K562 (cell line): ENCODE measurements at regions not wholly inside any gene's neighbourhood (a gene's known extent, or its start where the extent isn't known, plus 50 kb on each side); places are given as distances from the start of the nearest gene placed in this dataset.

Experiments used
- CBFA2T2 ChIP-seq: fragments of 450-650 bp; conservative IDR thresholded peaks from 2 replicates; pipeline ENCODE4 v1.6.1; 2017; ENCODE audit warnings: mild to moderate bottlenecking
- EZH2 ChIP-seq: IDR thresholded peaks from 2 replicates; pipeline ENCODE4 v1.6.1; 2012; ENCODE audit warnings: low read depth, mild to moderate bottlenecking, inconsistent platforms, low read length, borderline replicate concordance
- MXI1 ChIP-seq: IDR thresholded peaks from 2 replicates; pipeline ENCODE4 v1.6.1; 2011; ENCODE audit warnings: low read depth, mild to moderate bottlenecking, improper control_type of control experiment, low read length
- OTX1 ChIP-seq: fragments of 450-650 bp; formaldehyde crosslinking; IDR thresholded peaks from 2 replicates; pipeline ENCODE4 v1.4.0; 2022; ENCODE audit warnings: mild to moderate bottlenecking
- POLR2A ChIP-seq: fragments of 450-650 bp; conservative IDR thresholded peaks from 2 replicates; pipeline ENCODE4 v1.6.1; 2016
- SETDB1 ChIP-seq: IDR thresholded peaks from one replicate; pipeline ENCODE4 v1.6.1; 2012; ENCODE audit warnings: low read length, control low read depth, inconsistent platforms
- SRF ChIP-seq, 2 experiments: fragments of 250-450, 450-650 bp in 1 of 2; sonication (Bioruptor Pico) in 1 of 2; sonication (generic) in 1 of 2; formaldehyde crosslinking; IDR thresholded peaks; 2 replicates each; pipeline versions ENCODE4 v1.5.0 to v1.5.1; 2020 to 2022; ENCODE audit warnings: mild to moderate bottlenecking in 1 of 2, missing genetic modification reagents in 1 of 2
- TAF1 ChIP-seq: IDR thresholded peaks from 2 replicates; pipeline ENCODE4 v1.6.1; 2011; ENCODE audit warnings: mild to moderate bottlenecking, low read length, moderate library complexity; ENCODE audit not compliant: insufficient read depth, control insufficient read depth, severe bottlenecking; ENCODE audit errors: extremely low read depth
- ZNF263 ChIP-seq: sonication (generic); formaldehyde crosslinking; IDR thresholded peaks from 2 replicates; pipeline ENCODE4 v1.8.0; 2022; ENCODE audit warnings: mild to moderate bottlenecking, missing genetic modification reagents, borderline replicate concordance
- TF ChIP-seq, protein P1 (sequence below), 3 experiments: IDR thresholded peaks in 2 of 3; conservative IDR thresholded peaks in 1 of 3; 2 replicates each; pipeline ENCODE4 v1.5.1; 2011 to 2012; ENCODE audit warnings: low read length in 3 of 3, mild to moderate bottlenecking in 3 of 3, control low read depth in 2 of 3, improper control_type of control experiment in 1 of 3, inconsistent platforms in 1 of 3, low read depth in 1 of 3, mixed read lengths in 1 of 3, moderate library complexity in 1 of 3; ENCODE audit not compliant: insufficient read depth in 2 of 3

DNA sequence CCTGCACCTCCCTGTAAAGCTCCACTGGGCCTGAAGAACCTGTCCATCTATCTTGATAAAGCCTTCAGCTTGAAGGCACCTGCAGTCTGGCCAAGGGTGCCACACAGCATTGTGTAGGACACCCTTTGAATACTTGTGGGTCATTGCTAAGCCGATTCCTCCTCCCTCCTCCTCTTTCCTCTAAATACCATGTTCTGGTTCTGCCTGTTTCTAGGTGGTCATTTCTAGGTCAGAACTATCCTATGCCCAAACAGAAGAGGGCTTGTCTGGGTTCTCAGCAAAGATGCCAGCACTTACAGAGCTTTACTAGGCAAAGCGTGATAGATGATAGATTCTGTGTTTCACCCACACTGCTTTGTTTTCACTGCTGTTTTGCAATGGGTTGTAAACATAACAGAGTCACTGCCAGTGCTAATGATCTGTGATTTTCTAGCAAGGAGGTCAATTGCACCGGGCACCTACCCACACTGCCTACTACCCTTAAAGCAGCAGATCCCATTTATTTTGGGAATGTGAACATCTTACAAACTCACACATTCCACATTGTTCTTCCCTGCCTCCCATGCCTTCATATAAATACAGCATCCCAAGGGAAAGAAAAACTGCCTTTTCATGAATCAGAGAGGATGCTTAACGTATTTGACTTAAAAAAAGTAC is 279.1 kb upstream of the PITRM1 start:
- no peak for TF ChIP-seq CBFA2T2
- no peak for TF ChIP-seq TAF1
- TF ChIP-seq SRF (CRISPR knock-in tag; IDR thresholded peaks at IDR 0.05): no peak
- no peak for TF ChIP-seq ZNF263 (CRISPR knock-in tag)
- TF ChIP-seq EZH2: no peak
- no peak for TF ChIP-seq POLR2A
- TF ChIP-seq, protein P1, sequence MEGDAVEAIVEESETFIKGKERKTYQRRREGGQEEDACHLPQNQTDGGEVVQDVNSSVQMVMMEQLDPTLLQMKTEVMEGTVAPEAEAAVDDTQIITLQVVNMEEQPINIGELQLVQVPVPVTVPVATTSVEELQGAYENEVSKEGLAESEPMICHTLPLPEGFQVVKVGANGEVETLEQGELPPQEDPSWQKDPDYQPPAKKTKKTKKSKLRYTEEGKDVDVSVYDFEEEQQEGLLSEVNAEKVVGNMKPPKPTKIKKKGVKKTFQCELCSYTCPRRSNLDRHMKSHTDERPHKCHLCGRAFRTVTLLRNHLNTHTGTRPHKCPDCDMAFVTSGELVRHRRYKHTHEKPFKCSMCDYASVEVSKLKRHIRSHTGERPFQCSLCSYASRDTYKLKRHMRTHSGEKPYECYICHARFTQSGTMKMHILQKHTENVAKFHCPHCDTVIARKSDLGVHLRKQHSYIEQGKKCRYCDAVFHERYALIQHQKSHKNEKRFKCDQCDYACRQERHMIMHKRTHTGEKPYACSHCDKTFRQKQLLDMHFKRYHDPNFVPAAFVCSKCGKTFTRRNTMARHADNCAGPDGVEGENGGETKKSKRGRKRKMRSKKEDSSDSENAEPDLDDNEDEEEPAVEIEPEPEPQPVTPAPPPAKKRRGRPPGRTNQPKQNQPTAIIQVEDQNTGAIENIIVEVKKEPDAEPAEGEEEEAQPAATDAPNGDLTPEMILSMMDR (IDR thresholded peaks at IDR 0.05 in 2 of 3, conservative IDR thresholded peaks at IDR 0.05 in 1 of 3; ENCODE audit: insufficient read depth in 2 of 3, low read depth in 1 of 3, low read length in 3 of 3): no peak
- TF ChIP-seq OTX1 (CRISPR knock-in tag): no peak
- no peak for TF ChIP-seq MXI1
- no peak for TF ChIP-seq SETDB1
